NCI-H1048 (cell line): ENCODE measurements at regions not wholly inside any gene's neighbourhood (a gene's known extent, or its start where the extent isn't known, plus 50 kb on each side); places are given as distances from the start of the nearest gene placed in this dataset.

Experiments
- DNase-seq: peaks from one replicate; lab custom pipeline; 2025; lab: John Stamatoyannopoulos, UW

GRCh38 chr2:150585221-150585971 lies 97.9 kb upstream of the RND3 start:
- no peak for DNase-seq

DNA sequence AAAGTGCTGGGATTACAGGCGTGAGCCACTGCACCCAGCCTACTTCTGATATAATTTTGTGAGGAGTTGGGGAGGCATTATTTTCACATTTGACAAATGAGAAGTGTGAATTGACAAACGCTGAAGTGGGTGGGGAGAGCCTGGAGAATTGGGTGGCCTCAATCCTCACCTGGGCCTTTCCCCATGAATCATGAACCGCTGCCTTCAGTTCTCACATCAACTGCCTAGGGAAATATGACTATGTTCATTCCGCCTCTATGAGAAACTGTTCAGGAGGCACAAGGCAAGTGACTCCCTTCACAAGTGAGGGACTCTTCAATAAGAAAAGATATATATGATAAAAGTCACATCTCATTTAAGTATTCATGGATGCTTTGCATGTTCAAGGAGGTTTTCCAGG lies 96.6 kb upstream of the RND3 start:
- no peak for DNase-seq

DNA sequence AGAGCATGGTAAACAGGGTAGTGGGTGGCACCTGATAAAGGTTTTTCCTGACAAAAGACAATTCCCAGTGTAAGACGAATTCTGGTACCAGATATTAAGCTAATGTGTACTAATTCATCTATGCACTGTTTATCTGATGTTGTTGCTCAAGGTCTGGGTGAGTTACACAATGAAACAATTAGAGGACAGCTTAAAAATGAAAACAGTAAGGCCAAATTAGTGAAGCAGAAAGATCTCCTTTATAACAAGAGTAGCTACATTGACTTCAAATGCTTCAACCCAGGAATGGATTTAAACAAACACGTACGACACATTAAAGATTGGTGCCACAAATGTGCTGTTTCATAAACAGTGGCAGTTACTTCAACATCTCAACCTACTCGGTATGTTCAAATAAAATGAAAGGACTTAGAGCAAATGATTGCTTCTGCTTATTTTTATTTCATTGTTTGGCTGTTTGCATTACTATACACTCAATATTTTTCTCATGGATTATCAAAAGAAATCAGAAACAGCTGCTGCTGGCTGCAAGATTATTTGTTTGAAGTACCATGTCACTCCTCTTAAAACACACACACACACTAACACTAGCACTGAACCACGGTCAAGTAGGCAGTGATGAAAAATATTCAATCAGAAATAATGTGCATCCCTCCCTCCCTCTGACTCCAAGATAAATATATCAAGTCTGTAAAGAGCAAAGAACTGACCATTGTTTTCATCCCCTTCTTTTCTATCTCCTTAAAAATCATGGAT lies 94.4 kb upstream of the RND3 start:
- no peak for DNase-seq

DNA sequence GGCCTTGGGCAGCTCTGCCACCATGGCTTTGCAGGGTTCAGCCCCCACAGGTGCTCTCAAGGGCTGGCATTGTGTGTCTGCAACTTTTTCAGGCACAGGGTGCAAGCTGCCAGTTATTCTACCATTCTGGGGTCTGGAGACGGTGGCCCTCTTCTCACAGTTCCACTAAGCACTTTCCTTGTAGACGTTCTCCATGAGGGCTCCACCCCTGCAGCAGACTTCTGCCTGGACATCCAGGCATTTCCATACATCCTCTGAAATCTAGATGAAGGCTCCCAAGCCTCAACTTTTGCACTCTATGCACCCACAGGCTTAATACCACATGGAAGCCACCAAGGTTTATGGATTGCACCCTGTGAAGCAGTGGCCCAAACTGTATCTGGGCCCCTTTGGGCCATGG lies 91.0 kb upstream of the RND3 start:
- DNase-seq: no peak

- no peak for DNase-seq
Observed at GRCh38 chr2:150575861-150576260, 88.4 kb upstream of the RND3 start.

- no peak for DNase-seq
Observed at GRCh38 chr2:150572961-150573395, 85.5 kb upstream of the RND3 start.

- DNase-seq: no peak
Observed at GRCh38 chr2:150572194-150572766, 84.8 kb upstream of the RND3 start.

- DNase-seq: no peak
Observed at GRCh38 chr2:150571121-150571520, 83.7 kb upstream of the RND3 start.

DNA sequence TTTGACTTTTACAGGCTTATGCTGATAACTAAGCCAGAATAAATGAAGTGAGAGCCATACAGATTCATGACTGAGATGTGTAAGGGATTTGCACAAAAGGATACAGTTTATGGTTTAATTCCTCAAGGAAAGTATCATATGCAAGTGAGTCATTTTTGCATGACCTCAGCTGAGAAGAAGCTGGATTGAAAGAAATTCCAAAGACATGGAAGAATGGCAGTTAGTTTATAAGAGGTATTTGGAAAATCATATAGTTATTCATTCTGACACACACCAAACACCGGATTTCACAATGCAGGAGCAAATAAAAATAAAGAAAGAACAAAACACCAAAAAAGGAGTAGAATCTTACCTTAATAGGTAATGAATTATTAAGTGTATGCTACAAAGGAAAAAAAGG lies 83.2 kb upstream of the RND3 start:
- no peak for DNase-seq

DNA sequence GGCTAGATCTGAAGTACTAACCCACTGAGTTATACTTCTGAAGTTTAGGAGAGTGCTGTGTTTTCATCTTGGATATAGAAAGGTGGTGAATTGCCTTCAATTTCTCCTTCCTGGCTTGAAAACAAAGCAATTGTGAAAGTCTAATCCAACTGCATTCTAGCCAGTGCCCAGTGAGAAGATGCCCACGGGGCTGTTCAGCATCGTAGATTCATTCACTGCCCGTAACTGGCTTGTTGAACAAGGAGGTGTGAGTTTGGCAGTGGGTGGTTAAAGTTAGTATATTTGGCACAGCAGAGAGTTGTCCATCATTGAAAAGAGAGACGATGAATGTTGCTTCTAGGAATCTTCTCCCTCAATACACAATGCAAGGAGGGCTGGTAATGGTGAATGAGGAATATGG lies 82.3 kb upstream of the RND3 start:
- no peak for DNase-seq

GRCh38 chr2:150567771-150568301 lies 80.4 kb upstream of the RND3 start:
- no peak for DNase-seq

DNA sequence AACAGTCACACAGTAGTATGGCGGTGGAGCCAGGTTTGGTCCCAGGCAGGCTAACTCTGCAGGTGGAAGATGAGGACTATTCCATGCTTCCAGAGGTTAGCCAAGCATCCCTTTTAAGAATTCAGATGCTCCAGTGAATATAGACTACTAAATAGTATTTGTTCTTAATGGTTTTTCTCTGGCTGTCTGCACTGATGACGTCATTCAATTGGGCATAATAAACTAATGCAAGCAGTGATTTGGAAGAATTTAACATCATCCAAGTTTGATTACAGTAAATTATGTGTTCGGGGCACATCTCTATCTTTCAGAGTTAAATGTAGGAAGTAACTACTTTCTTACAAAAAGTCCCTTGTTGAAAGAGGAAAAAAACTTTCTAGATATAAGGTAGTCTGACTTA lies 78.8 kb upstream of the RND3 start:
- DNase-seq: no peak

DNA sequence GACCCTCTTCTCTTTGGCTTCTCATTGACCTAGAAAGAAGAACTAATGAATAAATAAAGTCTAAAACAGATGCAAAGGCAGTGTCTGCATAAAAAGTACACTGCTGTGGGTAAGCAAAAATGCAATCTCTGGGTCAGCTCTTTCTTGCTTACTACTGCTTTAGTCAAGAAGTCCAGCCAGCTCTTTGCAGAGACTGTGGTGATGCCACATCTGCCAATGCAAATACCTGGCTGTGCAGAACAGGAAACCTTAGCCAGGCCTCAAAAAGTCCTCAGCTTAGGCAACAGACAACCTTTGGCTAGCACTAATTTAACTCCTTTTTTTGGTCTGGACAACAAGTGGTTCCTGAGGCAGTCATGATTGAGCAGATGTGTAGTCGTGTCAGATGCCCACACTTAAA lies 73.6 kb upstream of the RND3 start:
- no peak for DNase-seq

GRCh38 chr2:150557020-150557600 lies 69.6 kb upstream of the RND3 start:
- no peak for DNase-seq

DNA sequence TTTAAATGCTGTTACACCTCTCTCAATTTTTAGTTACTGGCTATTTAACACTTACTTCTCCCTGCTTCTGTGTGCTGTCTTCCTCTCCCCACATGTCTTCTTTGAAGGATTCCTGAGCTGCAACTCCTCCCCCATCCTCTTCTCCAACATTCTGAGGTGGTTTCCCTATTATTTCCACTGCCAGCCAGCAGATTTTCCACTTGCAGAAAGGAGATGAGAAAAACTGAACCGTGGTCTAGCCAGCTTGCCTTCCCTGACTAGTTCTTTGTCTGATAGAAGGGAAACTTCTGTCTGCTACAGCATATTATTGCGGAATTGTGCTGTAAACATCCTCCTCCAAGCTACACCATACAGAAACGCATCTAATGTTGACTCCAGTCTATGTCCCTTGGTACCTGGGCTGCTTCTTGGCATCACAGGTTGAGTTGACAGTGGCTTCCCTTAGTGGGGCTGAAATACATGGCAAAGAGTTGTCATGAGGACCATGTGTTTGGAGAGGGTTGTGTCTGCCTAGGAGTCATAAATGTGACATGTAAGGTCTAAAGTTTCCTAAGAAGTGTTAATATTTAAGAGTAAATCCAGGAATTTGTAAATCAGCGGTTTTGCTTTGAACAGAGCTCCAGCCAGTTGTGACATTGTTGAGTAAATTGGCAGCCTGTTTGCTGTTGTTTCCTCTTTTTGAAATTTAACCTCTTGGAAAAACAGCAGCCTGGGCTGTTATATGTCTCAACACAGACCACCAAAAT lies 68.3 kb upstream of the RND3 start:
- no peak for DNase-seq

DNA sequence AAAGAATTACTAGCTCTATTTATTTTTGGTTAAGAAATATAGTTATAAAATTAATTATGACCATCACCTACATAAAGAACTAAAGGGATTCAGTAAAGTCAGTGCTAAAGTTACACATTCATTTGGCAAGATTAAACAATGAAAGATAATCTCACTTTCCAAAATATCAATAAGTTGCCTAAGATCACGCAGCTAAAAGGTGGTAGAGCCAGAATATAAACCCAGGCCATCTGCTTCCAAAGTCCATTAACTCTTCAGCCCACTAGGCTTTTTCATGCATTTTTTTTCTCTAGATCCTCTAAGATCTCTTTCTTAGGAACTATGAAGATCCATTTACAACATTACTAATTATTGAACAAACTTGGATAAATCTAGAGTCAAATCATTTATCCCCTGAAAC lies 66.6 kb upstream of the RND3 start:
- DNase-seq: no peak

DNA sequence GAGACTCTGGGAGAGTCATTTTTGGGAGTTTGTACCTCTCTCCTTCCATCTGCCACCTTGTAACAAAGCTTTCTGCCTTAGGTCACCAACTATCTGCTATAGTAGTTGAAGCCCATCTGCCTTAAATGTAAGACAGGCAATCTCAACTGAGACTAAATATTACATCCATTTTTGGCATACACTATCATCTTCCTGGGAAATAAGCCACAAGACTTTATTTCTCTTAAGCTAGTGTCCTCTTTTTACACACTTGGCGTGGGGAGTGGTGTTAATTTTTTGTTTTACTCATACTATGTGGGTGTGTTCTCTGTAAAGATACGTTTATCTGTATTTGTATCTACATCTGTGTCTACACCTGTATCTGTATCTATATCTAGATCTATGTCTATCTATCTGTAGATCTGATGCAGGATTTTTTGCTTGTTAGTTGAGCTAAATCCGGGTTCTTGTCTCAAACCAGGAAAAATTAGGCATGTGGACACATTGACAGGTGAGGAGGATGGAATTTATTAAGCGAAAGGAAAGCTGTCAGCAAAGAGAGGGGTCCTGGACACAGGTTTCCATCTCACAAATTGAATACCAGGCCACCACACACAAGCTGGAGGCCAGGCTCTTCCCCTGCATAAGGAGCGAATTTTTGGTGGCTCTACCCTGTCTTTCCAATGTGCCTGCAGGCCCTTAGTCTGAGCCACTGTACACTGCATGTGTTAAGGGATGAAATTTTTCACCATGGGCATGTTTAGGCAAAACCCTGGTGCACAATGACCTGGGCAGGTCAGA lies 64.8 kb upstream of the RND3 start:
- no peak for DNase-seq

- no peak for DNase-seq
Observed at GRCh38 chr2:150549381-150549780, 61.9 kb upstream of the RND3 start.

DNA sequence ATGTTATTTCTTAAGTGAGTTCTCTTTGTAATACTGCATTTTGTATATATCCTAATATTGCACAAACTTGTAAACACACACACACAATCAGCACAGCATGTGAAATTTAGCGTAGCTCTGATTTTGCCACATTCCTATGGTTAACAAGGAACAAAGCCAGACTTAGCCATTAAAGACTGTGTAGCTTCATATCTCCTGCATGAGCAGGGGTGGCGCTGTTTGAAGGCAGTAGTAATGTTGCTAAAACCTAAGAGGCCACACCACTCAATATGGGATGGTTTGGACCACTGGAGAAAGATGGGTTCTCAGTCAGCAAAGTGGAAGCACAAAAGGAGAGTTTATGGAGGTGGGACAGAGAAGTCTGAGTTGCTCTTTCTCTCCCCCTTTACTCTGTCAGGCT lies 61.1 kb upstream of the RND3 start:
- no peak for DNase-seq

- DNase-seq: no peak
Observed at GRCh38 chr2:150545916-150546315, 58.4 kb upstream of the RND3 start.

DNA sequence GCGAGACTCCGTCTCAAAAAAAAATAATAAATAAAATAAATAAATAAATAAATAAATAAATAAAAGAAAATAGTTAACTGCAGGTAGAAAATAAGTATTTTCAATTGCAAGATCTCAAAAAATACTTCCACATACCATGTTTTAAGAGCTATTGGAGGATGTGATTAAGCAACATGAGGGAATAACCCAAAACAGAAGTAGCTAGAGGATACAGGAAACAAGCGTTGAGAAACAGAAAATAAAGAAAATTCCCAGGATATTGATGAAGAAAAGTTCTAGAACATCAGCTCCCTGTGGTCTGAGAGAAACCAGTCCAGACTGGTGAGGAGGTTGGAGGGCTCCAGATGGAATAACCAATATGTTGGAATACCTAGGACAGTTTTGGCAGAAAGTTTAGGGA lies 57.3 kb upstream of the RND3 start:
- no peak for DNase-seq
